ENCODE measurements at regions not wholly inside any gene's neighbourhood (a gene's known extent, or its start where the extent isn't known, plus 50 kb on each side); places are given as distances from the start of the nearest gene placed in this dataset.

GRCh38 chr2:156110890-156111289 lies 221.6 kb downstream of the NR4A2 start:
- DNase-seq (ENCODE audit: extremely low spot score), result no peak
- 50% methylated on average over 2 of the region's 2 CpGs for WGBS
- H3K4me3 ChIP-seq (ENCODE audit: low read depth, low read length), result no peak overlapping the region
- no peaks in the 10 kb centered on the region for H3K4me1 ChIP-seq (ENCODE audit: insufficient read depth)
- H3K27ac ChIP-seq (ENCODE audit: low read depth), result no peak overlapping the region
- H3K36me3 ChIP-seq (ENCODE audit: insufficient read depth), result no peaks in the 10 kb centered on the region

GRCh38 chr2:156099382-156099781 lies 233.1 kb downstream of the NR4A2 start:
- DNase-seq (ENCODE audit: extremely low spot score), result no peak
- no peaks in the 10 kb centered on the region for H3K4me1 ChIP-seq (ENCODE audit: insufficient read depth)
- no peak overlapping the region for H3K4me3 ChIP-seq (ENCODE audit: low read depth, low read length)
- WGBS, result 93% methylated on average over 1 of the region's 1 CpG
- no peak overlapping the region for H3K27ac ChIP-seq (ENCODE audit: low read depth)
- no peaks in the 10 kb centered on the region for H3K36me3 ChIP-seq (ENCODE audit: insufficient read depth)

DNA sequence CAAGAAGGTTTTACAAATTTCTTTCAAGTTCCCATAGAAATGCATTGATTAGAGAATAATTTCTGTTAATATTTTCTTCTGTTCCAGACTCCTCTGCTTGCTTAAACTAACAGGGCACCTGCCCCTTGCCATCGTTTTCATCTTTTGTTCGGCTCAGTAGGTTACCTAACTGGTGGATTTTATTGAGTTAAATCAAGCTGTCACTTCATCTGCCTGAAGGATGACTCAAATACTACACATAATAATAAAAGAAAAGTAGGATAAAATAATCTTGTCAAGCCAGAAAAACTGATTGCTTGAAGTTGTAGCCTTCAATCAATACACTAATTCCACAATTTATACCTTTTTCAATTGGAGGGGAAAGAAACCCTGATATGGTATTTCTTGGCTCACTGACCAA lies 234.0 kb downstream of the NR4A2 start:
- 66% methylated on average over 2 of the region's 2 CpGs for WGBS
- Histone ChIP-seq H3K36me3 (ENCODE audit: insufficient read depth) (no peaks in the 10 kb centered on the region), H3K4me3 (ENCODE audit: low read depth, low read length) (no peak overlapping the region), H3K4me1 (ENCODE audit: insufficient read depth) (no peaks in the 10 kb centered on the region), H3K27ac (ENCODE audit: low read depth) (no peak overlapping the region)
- DNase-seq (ENCODE audit: extremely low spot score), result no peak

DNA sequence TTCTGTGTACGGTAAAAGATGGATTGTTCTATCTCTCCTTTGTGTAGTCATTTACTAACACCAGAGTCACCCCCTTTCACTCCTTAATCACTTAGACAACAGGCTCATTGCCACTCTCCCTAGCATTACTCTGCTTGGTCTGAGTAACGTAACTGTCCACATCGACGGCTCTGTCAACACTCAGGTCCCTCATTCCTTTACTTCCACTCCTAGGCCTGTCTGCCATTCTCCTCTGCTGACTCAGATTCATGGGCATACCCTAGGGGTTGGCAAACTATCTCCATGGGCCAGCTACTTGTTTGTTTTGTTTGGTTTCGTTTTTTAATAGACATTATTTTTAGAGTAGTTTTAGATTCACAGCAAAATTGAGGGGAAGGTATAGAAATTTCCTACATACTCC lies 243.9 kb downstream of the NR4A2 start:
- WGBS, result 70% methylated on average over 5 of the region's 5 CpGs
- H3K27ac ChIP-seq (ENCODE audit: low read depth), result no peak overlapping the region
- no peaks in the 10 kb centered on the region for H3K4me1 ChIP-seq (ENCODE audit: insufficient read depth)
- no peak for DNase-seq (ENCODE audit: extremely low spot score)
- H3K36me3 ChIP-seq (ENCODE audit: insufficient read depth), result no peaks in the 10 kb centered on the region
- H3K4me3 ChIP-seq (ENCODE audit: low read depth, low read length), result no peak overlapping the region

GRCh38 chr2:156087875-156088274 lies 244.6 kb downstream of the NR4A2 start:
- 39% methylated on average over 2 of the region's 2 CpGs for WGBS
- no peaks in the 10 kb centered on the region for H3K36me3 ChIP-seq (ENCODE audit: insufficient read depth)
- no peak overlapping the region for H3K4me3 ChIP-seq (ENCODE audit: low read depth, low read length)
- DNase-seq (ENCODE audit: extremely low spot score), result no peak
- no peak overlapping the region for H3K27ac ChIP-seq (ENCODE audit: low read depth)
- no peaks in the 10 kb centered on the region for H3K4me1 ChIP-seq (ENCODE audit: insufficient read depth)

DNA sequence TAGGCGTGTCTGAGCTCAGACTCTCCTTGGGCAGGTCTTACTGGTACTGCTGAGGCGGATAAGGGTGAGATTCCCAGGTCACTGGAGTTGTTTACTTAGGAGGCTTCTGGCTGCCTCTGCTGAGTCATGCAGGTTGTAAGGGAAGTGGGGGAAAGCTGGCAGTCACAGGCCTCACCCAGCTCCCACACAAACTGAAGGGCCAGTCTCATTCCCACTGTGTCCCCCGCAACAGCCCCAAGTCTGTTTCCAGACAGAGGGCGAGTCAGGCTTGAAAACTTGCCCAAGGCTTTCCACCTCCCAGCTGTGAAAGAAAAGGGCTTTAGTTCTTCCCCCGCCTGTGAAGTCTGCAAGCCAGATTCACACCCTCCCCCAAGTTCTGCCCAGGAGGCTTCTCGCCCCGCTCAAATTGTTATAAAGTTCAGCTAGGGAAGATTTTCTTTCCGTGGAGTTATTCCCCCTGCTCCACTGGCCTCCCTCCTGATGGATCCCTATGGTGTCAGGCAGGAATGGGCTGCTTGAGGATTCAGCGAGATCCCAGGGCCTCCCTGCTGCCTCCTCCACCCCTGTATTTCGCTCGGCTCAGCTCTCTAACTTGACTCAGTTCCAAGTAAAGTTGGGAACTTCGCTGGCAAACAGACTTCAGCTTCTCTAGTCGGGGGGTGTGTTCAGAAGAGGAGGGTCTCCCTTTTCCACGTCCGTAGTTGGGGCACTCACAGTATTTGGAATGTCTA lies 248.6 kb downstream of the NR4A2 start:
- DNase-seq (ENCODE audit: extremely low spot score), result no peak
- Histone ChIP-seq H3K36me3 (ENCODE audit: insufficient read depth) (no peaks in the 10 kb centered on the region), H3K4me3 (ENCODE audit: low read depth, low read length) (no peak overlapping the region), H3K27ac (ENCODE audit: low read depth) (no peak overlapping the region), H3K4me1 (ENCODE audit: insufficient read depth) (no peaks in the 10 kb centered on the region)
- 67% methylated on average over 15 of the region's 15 CpGs for WGBS

DNA sequence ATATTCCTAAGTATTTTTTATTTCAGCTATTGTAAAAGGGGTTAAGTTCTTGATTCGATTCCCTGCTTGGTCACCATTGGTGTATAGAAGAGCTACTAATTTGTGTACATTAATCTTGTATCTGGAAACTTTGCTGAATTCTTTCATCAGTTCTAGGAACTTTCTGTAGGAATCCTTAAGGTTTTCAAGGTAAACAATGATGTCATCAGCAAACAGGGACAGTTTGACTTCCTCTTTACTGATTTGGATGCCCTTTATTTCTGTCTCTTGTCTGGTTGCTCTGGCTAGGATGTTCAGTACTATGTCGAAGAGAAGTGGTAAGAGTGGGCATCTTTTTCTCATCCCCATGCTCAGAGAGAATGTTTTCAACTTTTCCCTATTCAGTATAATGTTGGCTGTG lies 252.7 kb downstream of the NR4A2 start:
- DNase-seq (ENCODE audit: extremely low spot score), result no peak
- Histone ChIP-seq H3K4me1 (ENCODE audit: insufficient read depth) (no peaks in the 10 kb centered on the region), H3K27ac (ENCODE audit: low read depth) (no peak overlapping the region), H3K36me3 (ENCODE audit: insufficient read depth) (no peaks in the 10 kb centered on the region), H3K4me3 (ENCODE audit: low read depth, low read length) (no peak overlapping the region)
- 91% methylated on average over 2 of the region's 2 CpGs for WGBS

DNA sequence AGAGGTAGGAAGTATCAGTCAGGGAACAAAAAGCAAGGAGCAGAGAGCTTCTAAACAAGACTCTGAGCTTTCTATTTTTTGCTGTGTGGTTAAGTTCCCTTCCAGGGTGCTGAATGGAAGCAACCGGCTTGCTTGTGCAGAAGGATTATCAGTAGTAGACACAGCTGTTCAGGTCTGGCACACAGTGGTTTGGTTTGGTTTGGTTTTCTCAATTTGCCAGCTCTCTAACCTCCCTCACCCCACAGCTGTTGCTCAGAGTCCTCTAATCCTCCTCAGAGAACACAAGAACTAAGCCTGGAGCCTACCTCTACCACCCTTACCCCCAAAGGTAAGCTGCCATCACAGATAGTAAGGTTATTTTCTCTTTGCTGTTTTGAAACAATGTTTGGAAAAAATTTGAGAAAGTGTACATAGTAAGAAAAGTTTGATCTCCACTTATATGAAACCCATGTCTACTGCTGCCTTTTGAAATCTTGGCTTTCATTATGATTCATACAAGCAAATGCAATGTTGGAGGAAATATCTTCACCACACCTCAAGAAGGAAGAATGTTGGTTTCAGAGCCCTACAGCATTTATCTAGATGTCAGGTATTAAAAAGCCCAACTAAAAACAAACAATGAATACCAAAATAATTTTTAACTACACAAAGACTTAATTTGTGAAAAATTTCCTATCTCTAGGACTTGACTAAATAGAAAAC lies 255.3 kb downstream of the NR4A2 start:
- H3K4me1 ChIP-seq (ENCODE audit: insufficient read depth), result no peaks in the 10 kb centered on the region
- WGBS, result 45% methylated on average over 1 of the region's 1 CpG
- H3K4me3 ChIP-seq (ENCODE audit: low read depth, low read length), result no peak overlapping the region
- DNase-seq (ENCODE audit: extremely low spot score), result no peak
- H3K36me3 ChIP-seq (ENCODE audit: insufficient read depth), result no peaks in the 10 kb centered on the region
- no peak overlapping the region for H3K27ac ChIP-seq (ENCODE audit: low read depth)

DNA sequence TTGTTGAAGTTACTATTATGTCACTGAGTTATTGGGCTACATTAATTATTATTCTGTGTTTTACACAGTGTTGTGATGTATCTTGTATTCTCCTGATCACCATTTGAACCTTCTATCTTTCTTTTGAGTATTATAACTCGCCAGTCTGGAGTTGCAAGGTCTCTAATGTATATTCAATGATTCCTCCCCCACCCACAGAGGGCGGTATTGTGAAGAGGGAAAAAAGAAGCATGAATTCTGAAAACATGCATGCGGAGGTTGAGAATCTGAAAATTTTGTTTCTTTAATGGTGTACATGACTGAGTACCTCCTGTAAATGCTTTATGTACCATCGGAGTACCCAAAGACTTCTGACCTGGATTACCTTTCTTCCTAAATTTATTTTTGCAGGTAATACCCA lies 266.6 kb downstream of the NR4A2 start:
- DNase-seq (ENCODE audit: extremely low spot score), result no peak
- Histone ChIP-seq H3K4me3 (ENCODE audit: low read depth, low read length) (no peak overlapping the region), H3K36me3 (ENCODE audit: insufficient read depth) (no peaks in the 10 kb centered on the region), H3K4me1 (ENCODE audit: insufficient read depth) (no peaks in the 10 kb centered on the region), H3K27ac (ENCODE audit: low read depth) (no peak overlapping the region)
- 89% methylated on average over 4 of the region's 4 CpGs for WGBS

DNA sequence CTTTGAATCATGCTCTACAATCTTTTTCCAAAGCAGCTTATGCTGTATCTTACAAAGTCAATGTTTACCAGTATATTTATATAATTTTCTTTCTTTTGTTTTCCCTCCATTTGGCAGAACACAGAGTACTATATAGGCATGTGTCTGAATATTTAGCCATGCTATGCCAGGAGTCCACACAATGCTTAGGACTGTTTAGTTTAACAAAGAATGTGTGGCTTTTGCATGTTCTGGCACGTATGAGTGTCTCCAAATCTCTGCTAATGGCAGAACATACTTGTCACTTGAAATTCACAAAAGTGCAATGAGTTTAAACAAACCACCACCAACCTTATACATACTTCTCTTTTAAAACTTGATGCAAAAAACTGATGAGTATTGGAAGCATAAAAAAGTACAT lies 268.0 kb downstream of the NR4A2 start:
- Histone ChIP-seq H3K27ac (ENCODE audit: low read depth) (no peak overlapping the region), H3K4me1 (ENCODE audit: insufficient read depth) (no peaks in the 10 kb centered on the region), H3K4me3 (ENCODE audit: low read depth, low read length) (no peak overlapping the region), H3K36me3 (ENCODE audit: insufficient read depth) (no peaks in the 10 kb centered on the region)
- WGBS, result 43% methylated on average over 1 of the region's 1 CpG
- no peak for DNase-seq (ENCODE audit: extremely low spot score)

DNA sequence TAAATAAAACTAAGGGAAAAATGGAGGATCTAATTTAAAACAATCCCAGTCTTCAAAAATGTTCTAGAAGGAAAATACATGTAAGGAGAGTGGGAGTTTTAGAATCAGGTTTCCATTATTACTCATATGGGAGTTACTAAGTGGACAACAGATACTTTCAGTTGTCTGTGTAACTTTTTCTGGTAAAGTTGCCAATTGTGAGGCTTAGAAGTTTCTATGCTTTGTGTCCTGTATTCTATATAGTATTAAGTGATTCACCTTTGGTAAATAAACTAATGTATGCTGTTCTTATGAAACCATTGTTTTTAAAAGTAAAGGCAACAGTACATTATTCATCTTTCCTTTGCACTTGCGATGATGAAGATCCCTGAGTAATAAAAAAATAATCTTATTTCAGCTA lies 274.9 kb downstream of the NR4A2 start:
- WGBS, result 90% methylated on average over 1 of the region's 1 CpG
- H3K4me1 ChIP-seq (ENCODE audit: insufficient read depth), result no peaks in the 10 kb centered on the region
- no peak overlapping the region for H3K27ac ChIP-seq (ENCODE audit: low read depth)
- H3K4me3 ChIP-seq (ENCODE audit: low read depth, low read length), result no peak overlapping the region
- no peaks in the 10 kb centered on the region for H3K36me3 ChIP-seq (ENCODE audit: insufficient read depth)
- no peak for DNase-seq (ENCODE audit: extremely low spot score)

GRCh38 chr2:156054983-156055382 lies 277.5 kb downstream of the NR4A2 start:
- DNase-seq (ENCODE audit: extremely low spot score), result no peak
- H3K27ac ChIP-seq (ENCODE audit: low read depth), result no peak overlapping the region
- no peaks in the 10 kb centered on the region for H3K36me3 ChIP-seq (ENCODE audit: insufficient read depth)
- WGBS, result 51% methylated on average over 2 of the region's 2 CpGs
- no peak overlapping the region for H3K4me3 ChIP-seq (ENCODE audit: low read depth, low read length)
- no peaks in the 10 kb centered on the region for H3K4me1 ChIP-seq (ENCODE audit: insufficient read depth)

- no peak for DNase-seq (ENCODE audit: extremely low spot score)
- no peak overlapping the region for H3K27ac ChIP-seq (ENCODE audit: low read depth)
- H3K36me3 ChIP-seq (ENCODE audit: insufficient read depth), result no peaks in the 10 kb centered on the region
- WGBS, result 79% methylated on average over 2 of the region's 2 CpGs
- H3K4me3 ChIP-seq (ENCODE audit: low read depth, low read length), result no peak overlapping the region
- H3K4me1 ChIP-seq (ENCODE audit: insufficient read depth), result no peaks in the 10 kb centered on the region
These were observed 285.6 kb downstream of the NR4A2 start for GRCh38 chr2:156046900-156047299.

DNA sequence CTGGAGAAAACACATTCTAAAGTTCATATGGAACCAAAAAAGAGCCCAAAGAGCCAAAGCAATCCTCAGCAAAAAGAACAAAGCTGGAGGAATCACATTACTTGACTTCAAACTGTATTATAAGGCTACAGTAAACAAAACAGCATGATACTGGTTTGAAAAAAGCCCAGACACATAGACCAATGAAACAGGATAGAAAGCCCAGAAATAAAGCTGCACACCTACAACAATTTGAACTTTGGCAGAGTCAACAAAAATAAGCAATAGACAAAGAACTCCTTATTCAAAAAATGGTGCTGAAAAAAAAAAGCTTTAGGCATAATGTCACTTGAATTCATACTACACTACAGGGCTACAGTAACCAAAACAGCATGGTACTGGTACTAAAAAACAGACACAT lies 289.6 kb downstream of the NR4A2 start:
- Histone ChIP-seq H3K36me3 (ENCODE audit: insufficient read depth) (no peaks in the 10 kb centered on the region), H3K27ac (ENCODE audit: low read depth) (no peak overlapping the region), H3K4me1 (ENCODE audit: insufficient read depth) (no peaks in the 10 kb centered on the region), H3K4me3 (ENCODE audit: low read depth, low read length) (no peak overlapping the region)
- DNase-seq (ENCODE audit: extremely low spot score), result no peak
